Smooth muscle cell (in vitro differentiated cells): ENCODE measurements at regions not wholly inside any gene's neighbourhood (a gene's known extent, or its start where the extent isn't known, plus 50 kb on each side); places are given as distances from the start of the nearest gene placed in this dataset.
A peak's percentile ranks its signal among the peaks of the same experiment; 100 is the strongest.

Source experiments
- DNase-seq: peaks from one replicate; lab custom pipeline; 2025; ENCODE audit not compliant: unreplicated experiment; lab: John Stamatoyannopoulos, UW
- H2AFZ ChIP-seq: fragments of 200-600 bp; sonication (generic); 2 replicates; pipeline ENCODE4 v1.6.0; 2016; ENCODE audit warnings: antibody characterized with exemption, low read depth, mild to moderate bottlenecking
- H3F3A ChIP-seq: fragments of 200-600 bp; sonication (generic); 2 replicates; pipeline ENCODE4 v1.6.0; 2017; ENCODE audit warnings: antibody characterized with exemption, low read depth
- H3K27ac ChIP-seq: fragments of 200-600 bp; sonication (generic); 2 replicates; pipeline ENCODE4 v1.5.1; 2016; ENCODE audit warnings: low read depth, mild to moderate bottlenecking
- H3K27me3 ChIP-seq: fragments of 200-600 bp; sonication (generic); 2 replicates; pipeline ENCODE4 v1.6.1; 2016; ENCODE audit warnings: low read depth, mild to moderate bottlenecking
- H3K36me3 ChIP-seq: fragments of 200-600 bp; sonication (generic); 2 replicates; pipeline ENCODE4 v1.5.1; 2016; ENCODE audit warnings: low read depth
- H3K4me1 ChIP-seq: fragments of 200-600 bp; sonication (generic); 2 replicates; pipeline ENCODE4 v1.5.1; 2016; ENCODE audit warnings: low read depth
- H3K4me2 ChIP-seq: fragments of 200-600 bp; sonication (generic); 2 replicates; pipeline ENCODE4 v1.6.0; 2016; ENCODE audit warnings: mild to moderate bottlenecking
- H3K4me3 ChIP-seq: fragments of 200-600 bp; sonication (generic); 2 replicates; pipeline ENCODE4 v1.5.1; 2016; ENCODE audit warnings: mild to moderate bottlenecking
- H3K79me2 ChIP-seq: fragments of 200-600 bp; sonication (generic); 2 replicates; pipeline ENCODE4 v1.6.0; 2016; ENCODE audit warnings: low read depth, mild to moderate bottlenecking
- H3K9ac ChIP-seq: fragments of 200-600 bp; sonication (generic); 2 replicates; pipeline ENCODE4 v1.6.0; 2016; ENCODE audit warnings: low read depth
- H3K9me3 ChIP-seq: fragments of 200-600 bp; sonication (generic); replicated peaks from 2 replicates; pipeline ENCODE4 v1.5.1; 2016; ENCODE audit warnings: low read depth
- H4K20me1 ChIP-seq: fragments of 200-600 bp; sonication (generic); 2 replicates; pipeline ENCODE4 v1.6.0; 2016; ENCODE audit warnings: low read depth
- WGBS: methylation state at CpG from one replicate; pipeline ENCODE4 v1.1.7; 2016; ENCODE audit warnings: low lambda C conversion rate; 5-methylcytosine and 5-hydroxymethylcytosine counted together
- TF ChIP-seq, protein P1 (sequence below): fragments of 200-600 bp; sonication (generic); IDR thresholded peaks from 2 replicates; pipeline ENCODE4 v1.5.1; 2017; ENCODE audit warnings: borderline replicate concordance, mild to moderate bottlenecking, antibody characterized with exemption; ENCODE audit not compliant: insufficient read depth, poor library complexity, severe bottlenecking

DNA sequence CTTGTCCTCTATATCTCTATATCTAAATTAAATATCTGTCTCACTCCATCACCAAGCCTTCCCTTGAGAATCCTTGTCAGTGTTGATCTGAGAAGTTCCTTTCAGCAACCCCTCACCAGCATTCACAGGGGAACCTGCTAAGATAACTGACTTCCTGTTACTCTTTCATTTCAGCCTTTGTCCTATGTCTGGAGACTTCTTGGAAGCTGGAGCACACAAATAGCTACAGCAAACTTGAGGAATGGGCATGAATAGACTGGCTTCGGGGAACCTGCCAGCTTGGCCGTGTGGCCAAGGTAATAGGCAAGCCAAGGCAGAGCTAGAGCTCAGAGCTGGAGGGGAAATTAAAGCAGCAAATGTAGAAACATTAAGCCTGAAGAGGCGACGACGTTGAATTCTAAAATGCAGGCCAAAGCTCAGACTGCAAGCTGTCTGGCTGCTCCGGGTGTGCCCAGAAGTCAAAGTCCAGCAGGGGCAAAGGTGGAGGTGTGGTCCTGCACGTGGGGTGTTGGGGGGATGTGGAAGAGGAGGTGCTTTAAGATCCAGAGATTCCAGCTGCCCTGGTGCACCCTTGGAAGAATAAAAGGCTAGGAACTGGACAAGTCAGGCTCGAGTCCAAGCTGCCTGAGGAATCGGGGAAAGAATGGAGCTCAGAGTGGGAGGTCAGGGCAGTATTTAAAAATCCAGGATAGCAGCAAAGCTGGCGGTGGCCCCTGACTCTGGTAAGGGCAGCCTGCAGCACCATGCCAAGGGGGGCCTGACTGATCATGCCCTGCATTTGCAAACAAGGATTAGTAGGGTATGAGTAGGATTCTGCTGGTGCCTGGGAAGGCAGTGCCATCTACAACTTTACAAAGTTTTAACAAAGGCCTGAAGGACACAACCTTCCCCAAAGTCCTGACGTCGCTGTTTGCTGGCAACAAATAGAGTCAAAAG lies 185.0 kb upstream of the SGK1 start:
- no peaks in the 10 kb centered on the region for H3F3A ChIP-seq
- H3K9me3 ChIP-seq = no peaks in the 10 kb centered on the region
- no peak overlapping the region for H3K4me3 ChIP-seq
- no peak for DNase-seq
- H3K4me2 ChIP-seq = no peak overlapping the region
- TF ChIP-seq, protein P1, sequence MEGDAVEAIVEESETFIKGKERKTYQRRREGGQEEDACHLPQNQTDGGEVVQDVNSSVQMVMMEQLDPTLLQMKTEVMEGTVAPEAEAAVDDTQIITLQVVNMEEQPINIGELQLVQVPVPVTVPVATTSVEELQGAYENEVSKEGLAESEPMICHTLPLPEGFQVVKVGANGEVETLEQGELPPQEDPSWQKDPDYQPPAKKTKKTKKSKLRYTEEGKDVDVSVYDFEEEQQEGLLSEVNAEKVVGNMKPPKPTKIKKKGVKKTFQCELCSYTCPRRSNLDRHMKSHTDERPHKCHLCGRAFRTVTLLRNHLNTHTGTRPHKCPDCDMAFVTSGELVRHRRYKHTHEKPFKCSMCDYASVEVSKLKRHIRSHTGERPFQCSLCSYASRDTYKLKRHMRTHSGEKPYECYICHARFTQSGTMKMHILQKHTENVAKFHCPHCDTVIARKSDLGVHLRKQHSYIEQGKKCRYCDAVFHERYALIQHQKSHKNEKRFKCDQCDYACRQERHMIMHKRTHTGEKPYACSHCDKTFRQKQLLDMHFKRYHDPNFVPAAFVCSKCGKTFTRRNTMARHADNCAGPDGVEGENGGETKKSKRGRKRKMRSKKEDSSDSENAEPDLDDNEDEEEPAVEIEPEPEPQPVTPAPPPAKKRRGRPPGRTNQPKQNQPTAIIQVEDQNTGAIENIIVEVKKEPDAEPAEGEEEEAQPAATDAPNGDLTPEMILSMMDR = no peak
- 94% methylated on average over 12 of the region's 12 CpGs for WGBS
- no peaks in the 10 kb centered on the region for H3K27me3 ChIP-seq
- no peaks in the 10 kb centered on the region for H3K79me2 ChIP-seq
- no peaks in the 10 kb centered on the region for H3K36me3 ChIP-seq
- H3K4me1 ChIP-seq = peaks cover 4% of the 10 kb centered on the region
- H2AFZ ChIP-seq = peak overlapping the region; percentile 40
- H3K27ac ChIP-seq = no peak overlapping the region
- no peak overlapping the region for H3K9ac ChIP-seq
- no peaks in the 10 kb centered on the region for H4K20me1 ChIP-seq

DNA sequence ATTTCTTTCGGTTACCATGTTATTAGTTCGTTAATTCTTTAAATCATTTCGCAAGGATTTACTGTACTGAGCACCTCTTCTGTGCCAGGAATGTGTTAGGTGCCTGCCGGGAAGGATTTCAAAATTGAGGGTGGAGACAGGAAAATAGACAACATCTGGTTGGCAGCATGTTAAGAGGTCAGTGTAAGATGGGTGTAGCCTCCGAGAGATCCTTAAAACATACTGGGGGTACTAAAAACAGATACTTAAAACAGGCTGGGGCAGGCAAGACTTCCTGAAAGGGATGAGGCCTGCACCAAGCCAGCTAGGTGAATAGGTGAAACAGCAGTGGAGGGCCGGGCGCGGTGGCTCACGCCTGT lies 178.0 kb upstream of the SGK1 start:
- TF ChIP-seq, protein P1 = no peak
- Histone ChIP-seq H2AFZ (no peak overlapping the region), H3K36me3 (no peaks in the 10 kb centered on the region), H3K4me1 (peaks cover 4% of the 10 kb centered on the region), H3K9me3 (no peaks in the 10 kb centered on the region), H3K27ac (no peak overlapping the region), H3F3A (peaks cover 6% of the 10 kb centered on the region), H3K27me3 (no peaks in the 10 kb centered on the region), H3K4me3 (no peak overlapping the region), H3K4me2 (no peak overlapping the region), H3K79me2 (no peaks in the 10 kb centered on the region), H3K9ac (no peak overlapping the region), H4K20me1 (no peaks in the 10 kb centered on the region)
- no peak for DNase-seq
- 93% methylated on average over 5 of the region's 9 CpGs for WGBS

DNA sequence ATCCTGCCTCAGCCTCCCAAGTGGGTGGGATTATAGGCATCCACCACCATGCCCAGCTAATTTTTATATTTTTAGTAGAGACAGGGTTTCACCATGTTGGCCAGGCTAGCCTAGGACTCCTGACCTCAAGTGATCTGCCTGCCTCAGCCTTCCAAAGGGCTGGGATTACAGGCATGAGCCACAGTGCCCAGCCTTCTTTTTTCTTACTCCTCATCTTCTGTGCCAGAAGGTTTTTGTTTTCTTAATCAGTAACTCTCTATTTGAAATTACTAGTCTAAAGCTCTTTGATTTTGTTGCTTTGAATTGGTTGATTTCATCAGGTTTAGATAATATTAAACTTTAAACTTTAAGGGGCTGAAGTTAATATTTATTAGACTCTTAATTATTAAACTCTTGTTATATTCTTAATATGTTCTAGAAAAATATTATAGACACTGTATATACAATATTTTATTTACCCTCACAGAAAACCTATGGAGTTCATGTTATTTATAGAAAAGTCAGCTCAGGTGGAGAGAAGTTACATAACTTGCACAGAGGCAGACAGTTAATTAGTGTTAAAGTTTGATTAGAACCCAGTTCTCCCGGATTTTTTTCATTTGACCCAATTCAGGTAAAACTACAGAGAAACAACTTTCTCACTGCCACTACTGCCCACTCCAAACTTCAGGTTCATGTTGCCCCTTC lies 177.4 kb upstream of the SGK1 start:
- H4K20me1 ChIP-seq = no peaks in the 10 kb centered on the region
- DNase-seq = no peak
- H3K27ac ChIP-seq = no peak overlapping the region
- H3K4me3 ChIP-seq = no peak overlapping the region
- peaks cover 3% of the 10 kb centered on the region for H3K4me1 ChIP-seq
- TF ChIP-seq, protein P1 = no peak
- WGBS = 94% methylated on average over 1 of the region's 1 CpG
- H3F3A ChIP-seq = peaks cover 6% of the 10 kb centered on the region
- no peaks in the 10 kb centered on the region for H3K27me3 ChIP-seq
- H3K36me3 ChIP-seq = no peaks in the 10 kb centered on the region
- no peak overlapping the region for H2AFZ ChIP-seq
- no peaks in the 10 kb centered on the region for H3K9me3 ChIP-seq
- no peaks in the 10 kb centered on the region for H3K79me2 ChIP-seq
- H3K9ac ChIP-seq = no peak overlapping the region
- H3K4me2 ChIP-seq = no peak overlapping the region

DNA sequence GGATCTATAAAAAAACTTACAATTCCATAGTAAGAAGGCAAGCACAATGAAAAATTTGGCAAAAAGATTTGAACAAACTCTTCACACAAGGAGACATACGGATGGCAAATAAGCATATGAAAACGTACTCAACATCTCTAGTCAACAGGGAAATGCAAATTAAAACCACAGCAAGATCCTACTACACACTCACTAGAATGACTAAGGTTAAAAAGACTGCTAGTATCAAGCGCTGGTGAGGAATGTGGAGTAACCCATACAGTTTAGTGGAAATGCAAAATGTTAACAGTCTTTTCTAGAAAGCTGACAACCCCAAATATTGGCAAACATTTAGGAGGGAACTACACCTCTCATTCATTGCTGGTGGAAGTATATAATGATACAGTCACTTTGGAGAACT lies 175.9 kb upstream of the SGK1 start:
- H3K9ac ChIP-seq = no peak overlapping the region
- H2AFZ ChIP-seq = no peak overlapping the region
- H3K27me3 ChIP-seq = no peaks in the 10 kb centered on the region
- H3K4me1 ChIP-seq = no peaks in the 10 kb centered on the region
- H3F3A ChIP-seq = peaks cover 6% of the 10 kb centered on the region
- H3K4me2 ChIP-seq = no peak overlapping the region
- H3K4me3 ChIP-seq = no peak overlapping the region
- DNase-seq = no peak
- no peaks in the 10 kb centered on the region for H4K20me1 ChIP-seq
- TF ChIP-seq, protein P1 = no peak
- WGBS = 69% methylated on average over 3 of the region's 3 CpGs
- no peak overlapping the region for H3K27ac ChIP-seq
- no peaks in the 10 kb centered on the region for H3K36me3 ChIP-seq
- no peaks in the 10 kb centered on the region for H3K9me3 ChIP-seq
- no peaks in the 10 kb centered on the region for H3K79me2 ChIP-seq
